ENCODE measurements at regions not wholly inside any gene's neighbourhood (a gene's known extent, or its start where the extent isn't known, plus 50 kb on each side); places are given as distances from the start of the nearest gene placed in this dataset.

DNA sequence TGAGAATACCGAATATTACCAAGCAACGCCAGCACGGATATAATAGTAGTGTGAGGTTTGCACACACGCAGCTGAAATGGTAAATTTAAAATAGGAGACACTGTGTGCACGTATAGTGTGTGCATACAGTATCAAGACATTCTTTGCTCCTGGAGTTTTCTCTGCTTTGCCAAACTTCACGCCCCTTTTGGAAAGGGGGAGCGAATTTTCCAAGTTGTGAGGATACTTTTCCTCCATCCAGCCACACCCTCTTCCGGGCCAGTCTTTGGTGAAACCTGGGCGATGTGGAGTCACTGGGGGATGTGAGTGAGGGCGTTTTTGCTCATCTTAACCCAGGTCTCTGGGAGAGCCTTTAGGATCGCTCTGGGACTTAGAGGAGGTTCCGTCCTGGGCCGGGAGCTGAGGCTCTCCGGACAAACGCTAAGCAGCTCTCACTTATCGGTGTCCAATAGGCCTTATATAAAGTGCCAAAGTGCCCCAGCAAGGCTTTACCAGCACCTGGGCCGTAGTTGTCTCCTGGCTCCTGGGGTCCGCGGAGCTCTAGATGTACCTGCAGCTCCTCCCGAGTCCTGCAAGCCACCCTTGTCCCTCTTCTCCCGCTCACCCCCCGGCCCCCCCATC is 160.0 kb upstream of the MKI67 start:
- no peak for TF ChIP-seq POLR2A (IDR thresholded peaks at IDR 0.05; ENCODE audit: low read length)
- TF ChIP-seq GATA1 (IDR thresholded peaks at IDR 0.05; ENCODE audit: low read depth, low read length): no peak

Measured in erythroblast (primary cell).